Activated T-helper 17 cell treated with anti-CD3 and anti-CD28 coated beads, Interleukin-2, amount 50 U/mL, for 72 hours (primary cell): ENCODE measurements at regions not wholly inside any gene's neighbourhood (a gene's known extent, or its start where the extent isn't known, plus 50 kb on each side); places are given as distances from the start of the nearest gene placed in this dataset.

Source experiments
- ATAC-seq: fragments of 150-1000 bp; cut with Tn5 transposase; replicated peaks from 2 replicates; pipeline ENCODE4 v1.10.0; 2021; ENCODE audit warnings: mild to moderate bottlenecking, moderate library complexity
- H3K27ac Mint-ChIP-seq: one replicate; pipeline ENCODE4 v1.8.0; 2022; ENCODE audit warnings: mixed read lengths
- H3K27me3 Mint-ChIP-seq: one replicate; pipeline ENCODE4 v1.8.0; 2022; ENCODE audit warnings: mixed read lengths
- H3K36me3 Mint-ChIP-seq: one replicate; pipeline ENCODE4 v1.8.0; 2022; ENCODE audit warnings: low read depth, mild to moderate bottlenecking, mixed read lengths
- H3K4me1 Mint-ChIP-seq: one replicate; pipeline ENCODE4 v1.8.0; 2022; ENCODE audit warnings: mixed read lengths
- H3K4me3 Mint-ChIP-seq: one replicate; pipeline ENCODE4 v1.8.0; 2022; ENCODE audit warnings: mild to moderate bottlenecking, mixed read lengths
- H3K9me3 Mint-ChIP-seq: one replicate; pipeline ENCODE4 v1.8.0; 2022; ENCODE audit warnings: mixed read lengths

DNA sequence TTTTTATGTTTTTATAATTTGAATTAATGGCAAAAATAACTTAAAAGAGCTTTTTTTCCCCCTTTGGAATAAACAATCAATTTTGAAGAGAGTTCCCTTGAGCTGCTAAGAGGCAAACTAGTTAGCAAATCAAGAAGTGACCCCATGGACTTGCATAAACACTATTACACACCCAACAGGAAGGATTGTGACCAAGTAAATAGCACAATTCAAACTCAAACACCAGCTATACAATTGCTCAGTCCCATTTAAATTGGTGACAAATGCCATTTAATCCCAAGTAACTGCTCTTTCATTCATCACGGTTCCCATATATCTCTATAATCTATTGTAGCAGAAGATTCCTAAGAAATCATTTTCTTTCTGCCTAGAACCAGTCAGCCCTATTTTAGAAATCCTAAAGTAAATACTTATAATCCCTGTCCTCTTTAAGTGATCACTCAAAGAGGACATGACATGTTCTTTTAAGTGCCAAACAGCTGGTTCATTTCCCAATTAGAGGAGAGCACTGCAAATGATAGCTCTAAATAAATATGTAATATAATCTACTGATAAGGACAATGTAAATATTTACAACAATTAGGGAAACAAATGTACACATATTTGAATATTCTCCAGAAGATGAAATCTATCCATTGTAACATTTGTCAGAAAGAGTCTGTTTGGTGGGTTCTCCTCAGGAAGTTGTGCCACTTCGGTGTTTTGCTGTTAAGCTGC lies 137.8 kb upstream of the ADAMTS9 start:
- Mint-ChIP-seq H3K36me3 (no peaks in the 10 kb centered on the region), H3K27ac (no peak overlapping the region), H3K27me3 (no peaks in the 10 kb centered on the region), H3K9me3 (peaks cover 3% of the 10 kb centered on the region), H3K4me1 (no peaks in the 10 kb centered on the region), H3K4me3 (no peak overlapping the region)
- no peak for ATAC-seq

DNA sequence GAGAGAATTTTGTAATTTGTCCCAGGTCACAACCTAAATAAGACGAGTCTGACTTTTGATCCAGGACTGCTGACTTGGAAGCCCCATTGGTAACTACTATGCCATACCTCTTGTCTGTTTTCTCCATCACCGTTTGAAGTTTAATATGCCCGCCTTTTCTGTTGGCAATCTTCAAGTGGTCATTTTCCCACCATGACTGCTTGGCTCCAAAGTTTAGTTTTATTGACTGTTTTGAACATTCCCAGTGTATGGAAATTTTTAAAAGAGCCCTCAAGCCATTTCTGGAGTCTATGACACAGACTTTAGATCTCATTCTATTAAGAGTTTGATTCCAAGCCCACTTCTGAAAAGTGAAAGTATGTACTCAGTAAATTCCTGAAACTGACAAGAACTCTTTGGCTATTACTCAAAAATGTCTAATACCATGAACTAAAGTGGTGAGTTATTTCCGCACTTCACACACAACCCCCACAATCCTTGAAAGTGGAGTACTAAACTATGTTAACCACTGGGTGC lies 136.7 kb upstream of the ADAMTS9 start:
- ATAC-seq, result no peak
- no peak overlapping the region for H3K4me3 Mint-ChIP-seq
- H3K27ac Mint-ChIP-seq, result no peak overlapping the region
- H3K4me1 Mint-ChIP-seq, result no peaks in the 10 kb centered on the region
- H3K9me3 Mint-ChIP-seq, result peaks cover 3% of the 10 kb centered on the region
- H3K27me3 Mint-ChIP-seq, result no peaks in the 10 kb centered on the region
- no peaks in the 10 kb centered on the region for H3K36me3 Mint-ChIP-seq

DNA sequence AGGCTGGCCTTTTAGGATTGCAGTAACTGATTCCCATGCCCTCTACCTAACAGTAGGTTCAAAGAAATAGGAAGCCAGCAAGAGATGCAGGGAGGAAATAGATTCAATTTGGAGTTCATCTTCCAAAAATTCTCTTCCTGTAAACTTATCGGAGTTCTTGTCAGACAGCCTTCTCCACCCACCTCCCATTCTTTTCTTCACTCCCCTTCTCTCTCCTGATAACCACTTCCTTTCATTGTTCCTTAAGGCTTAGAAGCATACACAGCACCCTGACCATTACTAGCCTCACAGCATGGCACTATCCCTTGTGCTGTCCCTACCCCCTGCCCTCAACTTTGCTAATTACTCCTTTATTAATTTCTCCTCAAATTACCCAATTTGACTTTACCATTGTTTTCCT lies 130.4 kb upstream of the ADAMTS9 start:
- peaks cover 15% of the 10 kb centered on the region for H3K9me3 Mint-ChIP-seq
- no peaks in the 10 kb centered on the region for H3K36me3 Mint-ChIP-seq
- no peak overlapping the region for H3K27ac Mint-ChIP-seq
- ATAC-seq, result no peak
- H3K4me3 Mint-ChIP-seq, result no peak overlapping the region
- H3K4me1 Mint-ChIP-seq, result no peaks in the 10 kb centered on the region
- H3K27me3 Mint-ChIP-seq, result no peaks in the 10 kb centered on the region

GRCh38 chr3:64816355-64816754 lies 128.6 kb upstream of the ADAMTS9 start:
- Mint-ChIP-seq H3K27ac (no peak overlapping the region), H3K4me1 (no peaks in the 10 kb centered on the region), H3K27me3 (no peaks in the 10 kb centered on the region), H3K36me3 (no peaks in the 10 kb centered on the region), H3K9me3 (peaks cover 19% of the 10 kb centered on the region), H3K4me3 (no peak overlapping the region)
- no peak for ATAC-seq

DNA sequence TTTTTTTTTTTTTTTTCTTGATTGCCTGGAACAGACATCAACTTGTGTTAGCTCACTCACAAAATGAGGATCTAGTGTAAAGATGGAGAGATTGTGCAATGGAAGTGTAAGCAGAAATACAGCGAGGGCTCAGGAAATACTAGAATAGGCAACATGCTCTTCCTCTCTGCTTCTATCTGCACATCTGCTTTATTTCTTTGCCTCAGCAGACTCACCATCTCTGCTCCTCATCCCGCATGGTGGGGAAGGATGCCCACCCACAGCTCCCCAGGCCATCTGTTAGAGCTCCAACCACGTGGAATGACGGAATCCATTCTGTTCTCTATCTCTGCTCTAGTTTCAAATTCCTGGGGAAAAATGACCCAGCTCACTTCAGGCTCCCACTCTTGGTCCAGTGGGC lies 128.0 kb upstream of the ADAMTS9 start:
- no peak for ATAC-seq
- Mint-ChIP-seq H3K4me1 (no peaks in the 10 kb centered on the region), H3K9me3 (peaks cover 19% of the 10 kb centered on the region), H3K36me3 (no peaks in the 10 kb centered on the region), H3K4me3 (no peak overlapping the region), H3K27ac (no peak overlapping the region), H3K27me3 (no peaks in the 10 kb centered on the region)

DNA sequence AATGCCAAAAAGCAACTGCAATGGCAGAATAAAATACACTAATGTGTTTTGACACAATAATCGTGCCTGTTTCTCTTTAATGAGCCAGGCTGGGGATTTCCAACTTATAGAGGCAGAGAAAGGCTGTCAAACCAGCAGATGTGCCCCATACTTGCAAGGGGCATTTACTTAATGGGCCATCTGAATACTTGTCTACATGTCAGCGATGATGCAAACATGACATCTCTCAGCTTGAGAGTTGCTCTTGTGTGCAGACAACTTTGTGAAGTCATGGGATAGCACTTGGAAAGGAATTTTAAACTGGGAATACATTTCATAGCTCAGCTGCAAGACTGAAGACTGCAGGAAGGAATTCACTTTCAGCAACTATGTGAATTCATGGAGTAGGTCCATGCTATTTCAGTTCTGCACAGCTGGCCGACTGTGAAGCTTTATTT lies 127.4 kb upstream of the ADAMTS9 start:
- Mint-ChIP-seq H3K27ac (no peak overlapping the region), H3K4me3 (no peak overlapping the region), H3K27me3 (no peaks in the 10 kb centered on the region), H3K36me3 (no peaks in the 10 kb centered on the region), H3K4me1 (no peaks in the 10 kb centered on the region), H3K9me3 (peaks cover 19% of the 10 kb centered on the region)
- no peak for ATAC-seq

GRCh38 chr3:64814351-64814750 lies 126.6 kb upstream of the ADAMTS9 start:
- H3K4me1 Mint-ChIP-seq, result no peaks in the 10 kb centered on the region
- H3K9me3 Mint-ChIP-seq, result peaks cover 19% of the 10 kb centered on the region
- ATAC-seq, result no peak
- H3K36me3 Mint-ChIP-seq, result no peaks in the 10 kb centered on the region
- H3K4me3 Mint-ChIP-seq, result no peak overlapping the region
- no peak overlapping the region for H3K27ac Mint-ChIP-seq
- no peaks in the 10 kb centered on the region for H3K27me3 Mint-ChIP-seq

- Mint-ChIP-seq H3K4me3 (no peak overlapping the region), H3K27ac (no peak overlapping the region), H3K36me3 (no peaks in the 10 kb centered on the region), H3K9me3 (peaks cover 17% of the 10 kb centered on the region), H3K27me3 (no peaks in the 10 kb centered on the region), H3K4me1 (no peaks in the 10 kb centered on the region)
- no peak for ATAC-seq
Measured at GRCh38 chr3:64813326-64813725, 125.5 kb upstream of the ADAMTS9 start.

- Mint-ChIP-seq H3K4me1 (no peaks in the 10 kb centered on the region), H3K36me3 (no peaks in the 10 kb centered on the region), H3K9me3 (peaks cover 11% of the 10 kb centered on the region), H3K27me3 (no peaks in the 10 kb centered on the region), H3K27ac (no peak overlapping the region), H3K4me3 (no peak overlapping the region)
- no peak for ATAC-seq
Measured at GRCh38 chr3:64809086-64809485, 121.3 kb upstream of the ADAMTS9 start.

DNA sequence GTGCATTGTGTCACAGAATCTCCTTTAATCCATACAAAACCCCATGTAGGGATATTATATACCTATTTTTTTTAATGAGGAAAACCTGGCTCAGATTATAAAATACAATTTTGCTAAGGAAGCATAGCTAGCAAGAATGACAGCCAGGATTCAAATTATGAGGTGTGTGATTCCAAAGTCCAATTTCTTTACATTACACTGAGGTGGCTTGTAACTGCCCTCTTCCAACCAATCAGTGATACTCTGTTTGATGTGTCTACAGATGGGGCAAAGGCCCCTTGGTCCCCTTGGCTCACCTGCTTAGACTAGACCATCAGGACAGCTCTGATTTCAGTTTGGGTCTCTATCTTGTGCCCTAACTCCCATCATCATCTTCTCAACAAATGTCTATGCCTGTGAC lies 120.3 kb upstream of the ADAMTS9 start:
- H3K27me3 Mint-ChIP-seq, result no peaks in the 10 kb centered on the region
- peaks cover 3% of the 10 kb centered on the region for H3K9me3 Mint-ChIP-seq
- no peaks in the 10 kb centered on the region for H3K36me3 Mint-ChIP-seq
- no peak for ATAC-seq
- H3K4me3 Mint-ChIP-seq, result no peak overlapping the region
- H3K4me1 Mint-ChIP-seq, result no peaks in the 10 kb centered on the region
- H3K27ac Mint-ChIP-seq, result no peak overlapping the region

DNA sequence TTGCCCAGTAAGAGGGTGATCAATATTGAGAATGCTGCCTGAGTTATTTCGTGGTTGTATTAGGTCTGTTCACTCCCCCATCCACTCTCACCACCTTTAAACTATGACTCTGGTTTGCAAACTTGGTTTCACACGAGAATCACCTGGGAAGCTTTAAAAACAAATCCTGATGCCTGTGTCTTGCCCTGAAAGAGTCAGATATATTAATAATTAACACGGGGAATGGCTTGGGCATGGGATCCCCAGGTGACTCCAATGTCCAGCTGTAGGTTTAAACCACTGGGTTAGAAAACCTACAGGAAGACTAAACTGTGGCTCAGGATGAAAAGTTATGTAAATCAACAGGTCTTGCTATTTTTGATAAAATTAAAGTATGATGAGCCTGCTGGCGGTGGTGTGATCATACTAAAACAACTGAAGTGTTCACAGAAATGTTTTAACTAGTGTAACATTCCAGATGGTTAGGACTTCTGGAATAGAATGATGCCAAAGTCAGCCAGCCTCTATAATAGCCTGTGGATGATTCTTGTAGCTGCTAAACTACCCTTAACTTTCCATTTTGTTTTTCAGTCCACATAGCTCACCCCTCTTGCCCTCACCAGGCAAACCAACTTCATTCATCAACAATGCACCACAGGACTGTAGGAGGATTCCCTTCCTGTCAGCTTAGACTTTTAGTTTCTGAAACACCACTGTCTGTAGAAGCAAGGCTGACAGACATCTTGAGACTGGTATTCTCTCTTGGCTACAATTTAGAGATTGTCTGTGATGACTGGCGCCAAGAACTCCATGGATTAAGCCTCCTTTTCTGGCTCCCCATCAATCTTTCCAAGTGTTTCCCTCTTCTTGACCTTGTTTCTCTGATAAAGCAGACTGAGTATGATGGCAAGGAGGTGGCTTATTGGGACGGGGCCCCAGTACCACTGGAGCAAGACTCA lies 119.1 kb upstream of the ADAMTS9 start:
- no peak overlapping the region for H3K27ac Mint-ChIP-seq
- H3K4me1 Mint-ChIP-seq, result no peaks in the 10 kb centered on the region
- H3K9me3 Mint-ChIP-seq, result no peaks in the 10 kb centered on the region
- no peak overlapping the region for H3K4me3 Mint-ChIP-seq
- no peaks in the 10 kb centered on the region for H3K27me3 Mint-ChIP-seq
- ATAC-seq, result no peak
- H3K36me3 Mint-ChIP-seq, result no peaks in the 10 kb centered on the region

GRCh38 chr3:64805978-64806377 lies 118.2 kb upstream of the ADAMTS9 start:
- H3K36me3 Mint-ChIP-seq, result no peaks in the 10 kb centered on the region
- ATAC-seq, result no peak
- H3K9me3 Mint-ChIP-seq, result no peaks in the 10 kb centered on the region
- H3K27me3 Mint-ChIP-seq, result no peaks in the 10 kb centered on the region
- H3K4me1 Mint-ChIP-seq, result no peaks in the 10 kb centered on the region
- no peak overlapping the region for H3K4me3 Mint-ChIP-seq
- H3K27ac Mint-ChIP-seq, result no peak overlapping the region

- no peaks in the 10 kb centered on the region for H3K9me3 Mint-ChIP-seq
- no peak for ATAC-seq
- H3K36me3 Mint-ChIP-seq, result no peaks in the 10 kb centered on the region
- no peaks in the 10 kb centered on the region for H3K4me1 Mint-ChIP-seq
- H3K27me3 Mint-ChIP-seq, result no peaks in the 10 kb centered on the region
- H3K27ac Mint-ChIP-seq, result no peak overlapping the region
- no peak overlapping the region for H3K4me3 Mint-ChIP-seq
Measured at GRCh38 chr3:64805248-64805647, 117.4 kb upstream of the ADAMTS9 start.

- no peaks in the 10 kb centered on the region for H3K9me3 Mint-ChIP-seq
- H3K4me1 Mint-ChIP-seq, result no peaks in the 10 kb centered on the region
- no peak for ATAC-seq
- H3K4me3 Mint-ChIP-seq, result no peak overlapping the region
- H3K36me3 Mint-ChIP-seq, result no peaks in the 10 kb centered on the region
- no peak overlapping the region for H3K27ac Mint-ChIP-seq
- H3K27me3 Mint-ChIP-seq, result no peaks in the 10 kb centered on the region
Measured at GRCh38 chr3:64803469-64803868, 115.7 kb upstream of the ADAMTS9 start.

DNA sequence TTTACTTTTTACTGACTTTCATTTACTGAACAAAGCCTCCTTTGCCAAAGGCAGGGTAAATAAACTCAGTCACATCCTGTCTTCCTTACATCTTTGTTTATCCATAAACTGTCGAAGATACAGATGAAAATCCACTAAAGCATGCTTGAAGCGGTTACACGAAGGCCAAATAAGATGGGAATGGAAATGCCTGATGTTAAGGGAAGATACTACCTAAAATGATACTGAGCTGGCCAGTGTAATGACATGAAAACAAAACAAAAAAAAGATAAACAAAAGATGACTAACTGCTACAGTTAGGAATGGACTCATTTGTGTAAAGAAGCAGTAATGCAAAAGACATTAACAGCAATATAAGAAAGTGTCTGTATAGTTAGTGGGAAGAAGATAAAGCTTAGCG lies 114.7 kb upstream of the ADAMTS9 start:
- H3K36me3 Mint-ChIP-seq, result no peaks in the 10 kb centered on the region
- ATAC-seq, result no peak
- no peak overlapping the region for H3K27ac Mint-ChIP-seq
- H3K4me3 Mint-ChIP-seq, result no peak overlapping the region
- no peaks in the 10 kb centered on the region for H3K27me3 Mint-ChIP-seq
- no peaks in the 10 kb centered on the region for H3K9me3 Mint-ChIP-seq
- H3K4me1 Mint-ChIP-seq, result no peaks in the 10 kb centered on the region
